GM12878 (cell line): ENCODE measurements at regions not wholly inside any gene's neighbourhood (a gene's known extent, or its start where the extent isn't known, plus 50 kb on each side); places are given as distances from the start of the nearest gene placed in this dataset.

ENCODE experiments used
- ATAC-seq: fragments of 200-7000 bp; cut with Tn5 transposase; 3 replicates; pipeline ENCODE4 v1.9.1; 2020; ENCODE audit warnings: mild to moderate bottlenecking, moderate library complexity
- BruUV-seq: library from RNA; stranded (reverse); fragments of 400-500 nt; replicated peaks from 2 replicates; lab custom pipeline; 2021; lab: Mats Ljungman, UMichigan
- CTCF ChIA-PET: fragments of 300-600 bp; sonication (Branson Sonifier 250); formaldehyde crosslinking; extraction: SDS; loops from one replicate; lab custom pipeline; 2021; ENCODE audit warnings: inconsistent platforms; lab: Yijun Ruan, JAX
- POLR2A ChIA-PET: fragments of 350-600 bp; formaldehyde crosslinking; extraction: SDS; loops from one replicate; lab custom pipeline; 2021; ENCODE audit warnings: inconsistent platforms; lab: Charles Lee
- RAD21 ChIA-PET: fragments of 300-600 bp; sonication (Branson Sonifier 250); formaldehyde crosslinking; loops from one replicate; lab custom pipeline; 2023; ENCODE audit warnings: antibody characterized with exemption; ENCODE audit not compliant: unreplicated experiment; lab: Charles Lee
- SMC1A ChIA-PET: fragments of 300-600 bp; sonication (Branson Sonifier 250); formaldehyde crosslinking; loops from one replicate; lab custom pipeline; 2023; ENCODE audit not compliant: unreplicated experiment, uncharacterized antibody; lab: Charles Lee
- DNase-seq: peaks from one replicate; pipeline ENCODE4 v3.0.0-alpha.2; 2011; ENCODE audit warnings: low read depth, low spot score
- FAIRE-seq: peaks from 3 replicates; lab custom pipeline; 2011; peaks lifted over from hg19 to GRCh38; lab: Jason Lieb, UNC
- H2AFZ ChIP-seq: 2 replicates; pipeline ENCODE4 v1.6.0; 2011; ENCODE audit warnings: low read depth, low read length, control low read depth; ENCODE audit not compliant: control insufficient read depth
- H3K27ac ChIP-seq: 2 replicates; pipeline ENCODE4 v1.5.1; 2011; ENCODE audit warnings: control low read depth; ENCODE audit not compliant: control insufficient read depth, insufficient read depth
- H3K27me3 ChIP-seq, 2 experiments: replicated peaks in 1 of 2; 2 replicates each; pipeline versions ENCODE4 v1.6.0 to v1.6.1; 2011; ENCODE audit warnings: low read length in 1 of 2; ENCODE audit not compliant: control insufficient read depth in 2 of 2, insufficient read depth in 2 of 2
- H3K36me3 ChIP-seq, 2 experiments: 2 replicates each; pipeline ENCODE4 v1.5.1; 2011; ENCODE audit warnings: low read length in 1 of 2; ENCODE audit not compliant: control insufficient read depth in 2 of 2, insufficient read depth in 2 of 2
- H3K4me1 ChIP-seq: 2 replicates; pipeline ENCODE4 v1.6.1; 2011; ENCODE audit warnings: mild to moderate bottlenecking, low read length, moderate library complexity, mixed read lengths; ENCODE audit not compliant: control insufficient read depth, insufficient read depth
- H3K4me2 ChIP-seq: 2 replicates; pipeline ENCODE4 v1.6.0; 2011; ENCODE audit warnings: control low read depth; ENCODE audit not compliant: control insufficient read depth, insufficient read depth
- H3K4me3 ChIP-seq: fragments of 200-600 bp; sonication (generic); 2 replicates; pipeline ENCODE4 v1.5.1; 2016
- H3K79me2 ChIP-seq: 2 replicates; pipeline ENCODE4 v1.6.0; 2011; ENCODE audit warnings: low read length; ENCODE audit not compliant: control insufficient read depth, insufficient read depth
- H3K9ac ChIP-seq: 2 replicates; pipeline ENCODE4 v1.8.0; 2011; ENCODE audit warnings: low read length, control low read depth, mixed read lengths; ENCODE audit not compliant: control insufficient read depth, insufficient read depth
- H3K9me3 ChIP-seq: replicated peaks from 3 replicates; pipeline ENCODE4 v1.5.1; 2011; ENCODE audit warnings: mild to moderate bottlenecking, low read length; ENCODE audit not compliant: control insufficient read depth, insufficient read depth
- H4K20me1 ChIP-seq: 2 replicates; pipeline ENCODE4 v1.6.0; 2011; ENCODE audit not compliant: control insufficient read depth, insufficient read depth
- BACH1 ChIP-seq: fragments of 450-650 bp; IDR thresholded peaks from 2 replicates; pipeline ENCODE4 v1.6.1; 2017; ENCODE audit warnings: mild to moderate bottlenecking, borderline replicate concordance
- BRCA1 ChIP-seq: IDR thresholded peaks from 2 replicates; pipeline ENCODE4 v1.6.1; 2011; ENCODE audit warnings: low read depth, low read length, improper control_type of control experiment
- CEBPB ChIP-seq, 2 experiments: fragments of 150-350 bp in 1 of 2; IDR thresholded peaks; 2 replicates each; pipeline ENCODE4 v1.6.1; 2012 to 2014; ENCODE audit warnings: low read depth in 2 of 2, low read length in 2 of 2, borderline replicate concordance in 1 of 2, inconsistent platforms in 1 of 2
- CHD4 ChIP-seq: fragments of 200-600 bp; sonication (generic); IDR thresholded peaks from 2 replicates; pipeline ENCODE4 v1.6.1; 2016; ENCODE audit warnings: mild to moderate bottlenecking
- CREB1 ChIP-seq: IDR thresholded peaks from 2 replicates; pipeline ENCODE4 v1.6.1; 2012; ENCODE audit warnings: low read depth, mild to moderate bottlenecking, inconsistent platforms
- EED ChIP-seq: sonication (generic); IDR thresholded peaks from 2 replicates; pipeline ENCODE4 v1.6.1; 2016; ENCODE audit warnings: antibody characterized with exemption, low read depth
- ETV6 ChIP-seq, 2 experiments: fragments of 450-650 bp in 1 of 2; IDR thresholded peaks in 1 of 2; conservative IDR thresholded peaks in 1 of 2; 2 replicates each; pipeline ENCODE4 v1.6.1; 2014; ENCODE audit warnings: antibody characterized with exemption in 1 of 2, borderline replicate concordance in 1 of 2, low read depth in 1 of 2, mild to moderate bottlenecking in 1 of 2, moderate library complexity in 1 of 2
- FOXM1 ChIP-seq: IDR thresholded peaks from 2 replicates; pipeline ENCODE4 v1.6.1; 2012; ENCODE audit warnings: low read depth, mild to moderate bottlenecking, inconsistent platforms, low read length, moderate library complexity
- GATAD2B ChIP-seq: fragments of 450-650 bp; conservative IDR thresholded peaks from 2 replicates; pipeline ENCODE4 v1.6.1; 2017; ENCODE audit warnings: low read depth, mild to moderate bottlenecking, moderate library complexity
- MXI1 ChIP-seq: fragments of 150-350 bp; IDR thresholded peaks from 2 replicates; pipeline ENCODE4 v1.6.1; 2011; ENCODE audit warnings: low read depth, mild to moderate bottlenecking, inconsistent platforms, low read length, improper control_type of control experiment
- NR2F1 ChIP-seq: fragments of 450-650 bp; conservative IDR thresholded peaks from 2 replicates; pipeline ENCODE4 v1.6.1; 2017; ENCODE audit warnings: mild to moderate bottlenecking
- RCOR1 ChIP-seq: conservative IDR thresholded peaks from 2 replicates; pipeline ENCODE4 v1.6.1; 2012; ENCODE audit warnings: low read depth, low read length, improper control_type of control experiment
- TCF3 ChIP-seq: IDR thresholded peaks from 2 replicates; pipeline ENCODE4 v1.6.1; 2012; ENCODE audit warnings: low read depth, mild to moderate bottlenecking, low read length, borderline replicate concordance; ENCODE audit not compliant: insufficient read depth
- ZSCAN29 ChIP-seq: fragments of 450-650 bp; IDR thresholded peaks from 2 replicates; pipeline ENCODE4 v1.6.1; 2017; ENCODE audit warnings: mild to moderate bottlenecking, moderate library complexity
- WGBS: methylation state at CpG from one replicate; pipeline ENCODE4 v1.1.6; 2016; ENCODE audit warnings: low lambda C conversion rate; ENCODE audit not compliant: insufficient replicate concordance, insufficient coverage; ENCODE audit errors: missing lambda C conversion rate; 5-methylcytosine and 5-hydroxymethylcytosine counted together
- in situ Hi-C: fragments of 300-500 bp; cut with MboI; formaldehyde crosslinking; loops from 9 replicates; pipeline ENCODE4 v1.14.3; 2018; ENCODE audit warnings: mixed read lengths
- intact Hi-C: fragments of 100-400 bp; cut with micrococcal nuclease; formaldehyde crosslinking; loops from one replicate; pipeline ENCODE4 v1.14.2; 2022; ENCODE audit not compliant: unreplicated experiment
- TF ChIP-seq, protein P1 (sequence below): fragments of 150-350 bp; IDR thresholded peaks from 2 replicates; pipeline ENCODE4 v1.6.1; 2014; ENCODE audit warnings: mild to moderate bottlenecking, low read depth, low read length
- TF ChIP-seq, protein P2 (sequence below): fragments of 450-650 bp; IDR thresholded peaks from 2 replicates; pipeline ENCODE4 v1.6.1; 2016; ENCODE audit warnings: mild to moderate bottlenecking, moderate library complexity, borderline replicate concordance
- TF ChIP-seq, protein P3 (sequence below): fragments of 450-650 bp; IDR thresholded peaks from 2 replicates; pipeline ENCODE4 v1.6.1; 2016; ENCODE audit warnings: mild to moderate bottlenecking
- TF ChIP-seq, protein P4 (sequence below): IDR thresholded peaks from 2 replicates; pipeline ENCODE4 v1.6.1; 2011; ENCODE audit warnings: low read depth, mild to moderate bottlenecking, low read length, moderate library complexity, borderline replicate concordance; ENCODE audit errors: extremely low read depth

DNA sequence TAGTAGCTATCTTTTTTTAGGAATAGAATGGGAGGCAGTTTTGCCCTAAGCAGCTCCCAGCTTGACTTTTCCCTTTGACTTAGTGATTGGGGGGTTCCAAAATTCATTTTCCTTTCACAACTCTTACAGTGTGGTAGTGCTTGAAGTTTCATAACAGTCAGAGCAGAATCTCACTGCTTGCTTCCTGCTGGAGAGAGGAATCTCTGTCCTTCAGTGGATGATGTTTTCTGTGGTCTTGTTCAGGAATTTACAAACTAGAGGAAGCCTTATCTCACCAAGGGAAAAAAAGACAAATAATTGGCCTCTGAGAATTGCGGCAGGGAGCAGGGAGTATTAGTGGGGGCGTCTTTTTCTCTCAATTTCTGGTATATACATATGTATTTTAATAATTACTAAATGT lies 326.6 kb upstream of the C2CD4B start (continued):
- TF ChIP-seq, protein P1, sequence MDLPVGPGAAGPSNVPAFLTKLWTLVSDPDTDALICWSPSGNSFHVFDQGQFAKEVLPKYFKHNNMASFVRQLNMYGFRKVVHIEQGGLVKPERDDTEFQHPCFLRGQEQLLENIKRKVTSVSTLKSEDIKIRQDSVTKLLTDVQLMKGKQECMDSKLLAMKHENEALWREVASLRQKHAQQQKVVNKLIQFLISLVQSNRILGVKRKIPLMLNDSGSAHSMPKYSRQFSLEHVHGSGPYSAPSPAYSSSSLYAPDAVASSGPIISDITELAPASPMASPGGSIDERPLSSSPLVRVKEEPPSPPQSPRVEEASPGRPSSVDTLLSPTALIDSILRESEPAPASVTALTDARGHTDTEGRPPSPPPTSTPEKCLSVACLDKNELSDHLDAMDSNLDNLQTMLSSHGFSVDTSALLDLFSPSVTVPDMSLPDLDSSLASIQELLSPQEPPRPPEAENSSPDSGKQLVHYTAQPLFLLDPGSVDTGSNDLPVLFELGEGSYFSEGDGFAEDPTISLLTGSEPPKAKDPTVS, result no peak

DNA sequence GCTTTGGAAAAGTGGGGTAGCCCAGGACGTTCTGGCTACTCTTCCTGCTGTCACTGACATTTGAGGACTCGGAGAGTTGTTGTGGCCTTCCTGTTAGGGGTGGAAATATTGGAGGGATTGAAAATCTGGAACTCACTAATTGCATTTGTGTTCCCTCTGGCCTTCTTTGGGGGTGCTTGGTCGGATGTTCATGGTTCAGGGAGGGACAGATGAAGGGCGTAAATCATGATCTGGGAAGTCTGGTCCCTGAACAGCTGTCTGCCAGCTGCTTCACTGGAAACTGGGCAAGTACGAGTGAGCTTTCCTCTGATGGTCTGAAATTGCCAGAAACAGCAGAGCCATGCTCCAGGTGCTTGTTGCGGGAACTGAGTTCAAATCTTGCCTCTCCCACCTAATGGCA lies 327.8 kb upstream of the C2CD4B start:
- ATAC-seq (no peak), FAIRE-seq (no peak), DNase-seq (no peak)
- Histone ChIP-seq H2AFZ (no peak overlapping the region), H3K27me3 (no peaks in the 10 kb centered on the region), H3K4me2 (no peak overlapping the region), H3K4me3 (no peak overlapping the region), H3K9me3 (no peaks in the 10 kb centered on the region), H3K79me2 (no peaks in the 10 kb centered on the region), H3K9ac (no peak overlapping the region), H3K4me1 (no peaks in the 10 kb centered on the region), H3K36me3 (no peaks in the 10 kb centered on the region), H4K20me1 (no peaks in the 10 kb centered on the region), H3K27ac (no peak overlapping the region)
- BruUV-seq, result no TSS peak
- ChIA-PET POLR2A (no interaction called here), RAD21 (no interaction called here), SMC1A (no interaction called here), CTCF (no interaction called here)
- in situ Hi-C loops (no loop called here), intact Hi-C loops (no loop called here)
- WGBS, result 13% methylated on average over 6 of the region's 6 CpGs
- TF ChIP-seq, protein P2, sequence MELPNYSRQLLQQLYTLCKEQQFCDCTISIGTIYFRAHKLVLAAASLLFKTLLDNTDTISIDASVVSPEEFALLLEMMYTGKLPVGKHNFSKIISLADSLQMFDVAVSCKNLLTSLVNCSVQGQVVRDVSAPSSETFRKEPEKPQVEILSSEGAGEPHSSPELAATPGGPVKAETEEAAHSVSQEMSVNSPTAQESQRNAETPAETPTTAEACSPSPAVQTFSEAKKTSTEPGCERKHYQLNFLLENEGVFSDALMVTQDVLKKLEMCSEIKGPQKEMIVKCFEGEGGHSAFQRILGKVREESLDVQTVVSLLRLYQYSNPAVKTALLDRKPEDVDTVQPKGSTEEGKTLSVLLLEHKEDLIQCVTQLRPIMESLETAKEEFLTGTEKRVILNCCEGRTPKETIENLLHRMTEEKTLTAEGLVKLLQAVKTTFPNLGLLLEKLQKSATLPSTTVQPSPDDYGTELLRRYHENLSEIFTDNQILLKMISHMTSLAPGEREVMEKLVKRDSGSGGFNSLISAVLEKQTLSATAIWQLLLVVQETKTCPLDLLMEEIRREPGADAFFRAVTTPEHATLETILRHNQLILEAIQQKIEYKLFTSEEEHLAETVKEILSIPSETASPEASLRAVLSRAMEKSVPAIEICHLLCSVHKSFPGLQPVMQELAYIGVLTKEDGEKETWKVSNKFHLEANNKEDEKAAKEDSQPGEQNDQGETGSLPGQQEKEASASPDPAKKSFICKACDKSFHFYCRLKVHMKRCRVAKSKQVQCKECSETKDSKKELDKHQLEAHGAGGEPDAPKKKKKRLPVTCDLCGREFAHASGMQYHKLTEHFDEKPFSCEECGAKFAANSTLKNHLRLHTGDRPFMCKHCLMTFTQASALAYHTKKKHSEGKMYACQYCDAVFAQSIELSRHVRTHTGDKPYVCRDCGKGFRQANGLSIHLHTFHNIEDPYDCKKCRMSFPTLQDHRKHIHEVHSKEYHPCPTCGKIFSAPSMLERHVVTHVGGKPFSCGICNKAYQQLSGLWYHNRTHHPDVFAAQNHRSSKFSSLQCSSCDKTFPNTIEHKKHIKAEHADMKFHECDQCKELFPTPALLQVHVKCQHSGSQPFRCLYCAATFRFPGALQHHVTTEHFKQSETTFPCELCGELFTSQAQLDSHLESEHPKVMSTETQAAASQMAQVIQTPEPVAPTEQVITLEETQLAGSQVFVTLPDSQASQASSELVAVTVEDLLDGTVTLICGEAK, result no peak
- no peak for TF ChIP-seq CREB1
- TF ChIP-seq RCOR1, result no peak
- TF ChIP-seq GATAD2B, result no peak
- TF ChIP-seq MXI1, result no peak
- TF ChIP-seq ZSCAN29, result no peak
- TF ChIP-seq, protein P3, sequence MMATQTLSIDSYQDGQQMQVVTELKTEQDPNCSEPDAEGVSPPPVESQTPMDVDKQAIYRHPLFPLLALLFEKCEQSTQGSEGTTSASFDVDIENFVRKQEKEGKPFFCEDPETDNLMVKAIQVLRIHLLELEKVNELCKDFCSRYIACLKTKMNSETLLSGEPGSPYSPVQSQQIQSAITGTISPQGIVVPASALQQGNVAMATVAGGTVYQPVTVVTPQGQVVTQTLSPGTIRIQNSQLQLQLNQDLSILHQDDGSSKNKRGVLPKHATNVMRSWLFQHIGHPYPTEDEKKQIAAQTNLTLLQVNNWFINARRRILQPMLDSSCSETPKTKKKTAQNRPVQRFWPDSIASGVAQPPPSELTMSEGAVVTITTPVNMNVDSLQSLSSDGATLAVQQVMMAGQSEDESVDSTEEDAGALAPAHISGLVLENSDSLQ, result no peak
- no peak for TF ChIP-seq BACH1
- no peak for TF ChIP-seq EED
- no peak for TF ChIP-seq NR2F1
- TF ChIP-seq FOXM1, result no peak
- no peak for TF ChIP-seq CHD4
- no peak for TF ChIP-seq CEBPB (IDR thresholded peaks at IDR 0.05; ENCODE audit: borderline replicate concordance in 1 of 2, low read depth in 2 of 2, low read length in 2 of 2)
- TF ChIP-seq, protein P4, sequence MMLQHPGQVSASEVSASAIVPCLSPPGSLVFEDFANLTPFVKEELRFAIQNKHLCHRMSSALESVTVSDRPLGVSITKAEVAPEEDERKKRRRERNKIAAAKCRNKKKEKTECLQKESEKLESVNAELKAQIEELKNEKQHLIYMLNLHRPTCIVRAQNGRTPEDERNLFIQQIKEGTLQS, result no peak
- TF ChIP-seq ETV6 (conservative IDR thresholded peaks at IDR 0.05 in 1 of 2, IDR thresholded peaks at IDR 0.05 in 1 of 2; ENCODE audit: borderline replicate concordance in 1 of 2, low read depth in 1 of 2), result no peak
- no peak for TF ChIP-seq TCF3
- no peak for TF ChIP-seq BRCA1
